ENCODE measurements at regions not wholly inside any gene's neighbourhood (a gene's known extent, or its start where the extent isn't known, plus 50 kb on each side); places are given as distances from the start of the nearest gene placed in this dataset.
"Not testable (repeated sequence)": the region's sequence is repeated elsewhere in the genome, so short reads cannot be mapped to it uniquely, and the experiment has no call there.

DNA sequence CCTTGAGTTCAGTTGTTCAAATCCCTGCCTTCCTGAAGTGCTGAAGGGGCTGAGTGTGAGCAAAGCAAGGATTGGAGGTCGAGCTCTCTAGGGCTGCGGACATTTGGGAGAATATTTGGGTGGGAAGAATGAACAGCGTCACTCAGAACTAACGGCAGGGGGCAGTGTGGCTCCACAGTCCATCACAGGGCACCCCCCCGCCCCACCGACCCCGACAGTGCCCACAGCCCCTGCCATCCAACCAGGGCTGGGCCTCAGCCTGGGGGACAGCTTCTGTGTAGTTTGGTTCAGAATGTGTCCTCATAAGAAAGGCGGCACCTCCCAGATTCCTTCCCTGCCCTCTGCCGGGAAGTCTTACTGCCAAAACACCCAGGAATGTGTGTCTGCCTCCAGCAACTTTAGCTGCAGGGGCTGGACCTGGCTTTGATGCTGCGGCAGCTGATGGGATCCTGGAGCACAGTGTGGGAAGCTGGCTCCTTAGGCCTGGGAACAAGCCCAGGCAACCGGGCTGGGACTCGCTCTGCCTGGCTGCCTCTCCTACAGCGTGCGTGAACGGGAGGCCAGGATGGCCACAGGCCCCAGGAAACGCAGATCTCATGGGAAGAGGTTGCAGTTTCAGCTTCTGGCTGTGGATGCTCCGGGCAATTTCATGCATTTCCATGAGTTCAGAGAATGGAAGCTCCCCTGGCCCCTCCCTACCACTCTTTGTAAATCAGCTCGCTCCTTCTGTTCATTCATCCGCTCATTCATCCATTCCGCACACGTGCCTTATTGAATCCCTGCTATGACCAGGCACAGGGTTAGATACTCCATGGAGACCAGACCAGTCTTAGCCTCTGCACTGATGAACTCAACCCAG, 104.9 kb upstream of the TMPRSS2 start:
- peak in 55 of 58 donors; percentile 13 to 87 (median 60) for DNase-seq

DNA sequence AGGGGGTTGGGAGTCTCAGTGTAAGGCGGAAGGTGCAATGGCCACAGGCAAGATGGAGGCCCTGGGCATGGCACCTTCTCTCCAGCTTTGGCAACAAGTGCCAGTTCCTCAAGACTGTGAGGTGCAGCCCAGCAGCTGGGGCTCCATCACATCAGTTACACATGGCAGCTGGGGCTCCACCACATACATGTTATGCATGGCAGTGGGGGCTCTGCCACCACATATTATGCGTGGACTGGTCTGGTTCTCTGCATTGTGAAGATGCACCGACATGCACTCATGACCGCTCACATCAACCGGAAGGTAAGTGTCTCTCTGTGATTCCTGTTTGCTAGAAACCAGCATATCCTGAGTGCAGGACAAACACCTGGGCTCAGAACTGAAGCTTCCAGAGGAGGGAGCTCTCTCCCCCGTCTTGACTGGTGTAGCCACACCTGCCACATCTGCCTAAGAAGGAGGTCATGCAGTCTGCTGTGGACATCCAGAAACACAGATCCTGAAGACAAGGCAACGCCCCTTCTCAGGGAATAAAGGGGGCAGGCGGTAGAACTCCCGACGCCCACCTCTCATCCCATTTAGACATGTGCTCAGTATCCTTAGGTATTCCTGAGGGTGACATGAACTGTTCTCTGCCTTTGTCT, 104.1 kb upstream of the TMPRSS2 start:
- DNase-seq, result no peak

DNA sequence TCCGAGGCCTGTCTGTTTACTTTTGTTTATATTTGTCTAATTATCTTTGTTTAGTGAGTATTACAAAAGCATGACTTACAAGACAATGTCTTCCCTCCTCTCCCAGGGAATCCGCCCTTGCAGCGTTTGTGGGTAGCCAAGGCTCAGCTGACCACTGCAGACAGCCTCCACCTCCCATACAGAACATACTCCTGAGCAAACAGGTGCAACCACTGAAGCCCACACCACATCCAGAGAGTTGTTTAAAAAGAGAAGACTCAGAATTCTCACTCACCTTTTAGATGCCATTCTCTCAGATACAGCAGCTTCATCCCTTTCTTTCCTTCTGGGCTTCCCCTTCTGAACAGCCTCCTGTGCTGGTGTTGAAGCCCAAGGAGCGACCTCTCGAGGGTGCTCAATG, 103.5 kb upstream of the TMPRSS2 start:
- no peak for DNase-seq

DNA sequence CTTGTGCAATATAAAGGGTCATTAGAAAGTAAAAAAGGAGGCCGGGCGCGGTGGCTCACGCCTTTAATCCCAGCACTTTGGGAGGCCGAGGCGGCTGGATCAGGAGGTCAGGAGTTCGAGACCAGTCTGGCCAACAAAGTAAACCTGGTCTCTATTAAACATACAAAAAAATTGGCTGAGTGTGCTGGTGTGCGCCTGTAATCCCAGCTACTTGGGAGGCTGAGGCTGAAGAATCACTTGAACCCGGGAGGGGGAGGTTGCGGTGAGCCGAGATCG, 102.8 kb upstream of the TMPRSS2 start:
- DNase-seq, result not testable (repeated sequence)

DNA sequence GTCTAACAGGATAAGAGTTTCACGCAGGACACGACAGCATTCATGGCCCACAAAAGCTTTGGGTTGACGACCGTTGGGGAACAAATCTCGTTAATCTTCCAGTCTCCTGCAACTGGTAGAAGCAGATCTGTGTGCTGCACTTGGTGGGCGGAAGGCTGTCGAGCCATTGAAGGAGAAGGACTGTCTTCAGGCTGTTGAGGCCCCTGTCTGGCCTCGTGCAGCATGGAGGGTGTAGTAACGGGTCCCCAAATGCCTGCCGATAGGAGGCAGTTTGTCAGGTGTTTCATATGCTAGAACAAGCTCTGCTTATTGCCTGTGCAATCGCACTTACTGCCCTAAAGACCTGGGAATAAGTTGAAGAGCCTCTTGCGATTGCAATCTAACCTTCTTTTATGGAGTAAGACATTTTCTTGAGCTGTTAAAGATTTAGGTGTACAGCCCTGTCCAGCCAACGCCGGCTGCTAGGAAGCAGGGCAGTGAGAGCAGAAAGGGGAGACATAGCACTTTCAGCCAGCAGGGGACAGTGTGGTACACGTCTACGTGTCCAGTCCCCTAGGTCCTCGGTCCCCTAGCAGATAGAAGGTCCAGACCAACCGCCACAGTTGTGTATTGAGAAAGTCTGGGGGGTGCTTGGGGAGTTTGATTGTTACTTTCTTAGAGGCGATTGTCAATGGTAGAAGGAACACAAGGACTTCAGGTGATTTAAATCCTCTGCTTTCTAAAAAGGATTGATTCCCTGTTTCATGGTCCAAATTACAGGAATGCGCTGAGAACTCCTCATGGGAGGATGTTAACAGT, 102.3 kb upstream of the TMPRSS2 start:
- peak in 23 of 58 donors; percentile 4 to 56 (median 21) for DNase-seq

DNA sequence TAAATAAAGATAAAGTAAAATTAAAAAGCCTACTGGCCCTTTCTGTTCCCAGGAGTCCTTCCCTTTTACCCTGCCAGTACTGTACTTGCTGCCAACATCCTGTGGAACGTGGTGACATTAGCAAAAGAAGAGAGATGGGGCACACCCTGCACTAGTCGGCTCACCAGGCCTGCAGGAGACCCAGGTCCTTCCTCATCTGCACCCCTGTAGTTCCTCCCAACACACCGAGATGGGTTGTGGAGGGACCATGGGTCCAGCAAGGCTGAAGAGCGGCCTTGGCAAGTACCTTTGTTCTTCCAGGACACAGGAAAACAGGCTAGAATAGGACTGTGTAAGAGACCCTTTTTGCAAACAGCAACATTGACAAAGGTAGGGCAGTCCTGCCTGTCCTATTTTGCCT, 98.7 kb upstream of the TMPRSS2 start:
- DNase-seq, result no peak

DNA sequence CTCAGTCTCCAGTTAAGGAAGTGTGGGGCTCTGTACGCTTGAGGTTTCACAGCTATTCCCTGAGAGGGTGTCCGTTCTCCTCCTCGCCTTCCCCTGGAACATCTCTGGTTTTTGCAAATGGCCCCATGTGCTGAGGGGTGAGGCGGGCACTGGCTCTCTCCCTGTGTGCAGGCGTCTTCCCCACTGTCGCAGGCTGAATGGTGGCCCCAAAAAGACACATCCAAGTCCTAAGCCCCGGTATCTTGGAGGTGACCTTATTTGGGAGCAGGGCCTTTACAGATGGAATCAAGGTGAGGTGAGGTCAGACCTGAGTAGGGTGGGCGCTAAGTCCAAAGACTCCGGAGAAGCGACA, 98.0 kb upstream of the TMPRSS2 start:
- DNase-seq, result no peak

DNA sequence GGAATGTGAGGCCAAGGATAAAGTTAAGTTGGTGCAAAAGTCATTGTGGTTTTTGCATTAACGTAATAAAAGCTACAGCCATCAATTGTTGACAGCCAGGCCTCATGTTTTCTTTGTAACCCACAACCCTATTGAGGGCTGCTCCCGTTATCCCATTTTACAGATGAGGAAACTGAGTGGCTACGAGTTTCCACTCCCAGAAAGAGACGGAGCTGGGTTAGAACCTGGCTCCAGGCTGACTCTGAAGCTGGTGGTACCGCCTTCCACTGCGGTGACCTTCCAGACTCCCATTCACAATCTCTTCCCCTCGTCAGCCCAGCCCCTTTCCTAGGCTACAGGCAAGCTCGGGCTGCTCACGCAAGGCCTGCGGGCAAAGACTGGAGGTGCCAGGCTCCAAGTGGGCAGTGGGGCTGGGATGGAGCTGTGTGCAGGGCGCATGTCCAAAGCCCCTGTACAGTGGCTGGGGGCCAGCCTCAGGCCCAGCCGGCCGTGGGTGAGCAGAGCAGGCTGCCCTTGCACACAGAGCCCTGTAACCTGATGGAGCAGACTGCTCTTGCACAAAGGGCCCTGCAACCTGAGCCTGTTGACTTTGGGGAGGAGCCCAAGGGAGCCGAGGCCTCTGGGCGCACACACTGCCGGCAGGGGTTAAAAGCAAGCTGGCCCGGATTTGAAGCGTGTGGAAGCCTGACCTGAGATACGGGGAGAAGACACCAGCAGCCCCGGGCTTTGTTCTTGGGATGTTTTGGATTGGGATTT, 97.4 kb upstream of the TMPRSS2 start:
- DNase-seq, result no peak

DNA sequence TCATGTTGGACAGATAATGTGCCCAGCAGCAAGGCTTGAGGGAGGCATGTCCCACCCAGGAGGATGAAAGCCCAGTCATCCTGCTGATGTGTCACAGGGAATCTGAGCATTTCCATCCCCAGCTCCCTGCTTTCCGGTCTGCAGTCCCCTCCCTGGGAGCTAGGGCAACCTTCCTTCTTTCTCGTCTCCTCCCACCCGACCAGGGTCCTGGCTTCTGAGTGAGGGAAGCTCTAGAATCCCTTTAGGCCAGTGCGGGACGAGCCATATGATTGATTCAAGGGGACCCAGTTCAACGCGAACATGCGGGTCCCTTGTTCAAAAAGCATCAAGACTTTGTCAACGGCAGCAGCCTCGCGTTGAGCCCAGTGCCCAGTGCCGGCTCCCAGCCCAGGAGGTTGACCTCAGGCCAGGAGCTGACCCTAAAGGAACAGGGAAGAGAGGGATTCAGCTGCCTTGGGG, 96.7 kb upstream of the TMPRSS2 start:
- no peak for DNase-seq

DNA sequence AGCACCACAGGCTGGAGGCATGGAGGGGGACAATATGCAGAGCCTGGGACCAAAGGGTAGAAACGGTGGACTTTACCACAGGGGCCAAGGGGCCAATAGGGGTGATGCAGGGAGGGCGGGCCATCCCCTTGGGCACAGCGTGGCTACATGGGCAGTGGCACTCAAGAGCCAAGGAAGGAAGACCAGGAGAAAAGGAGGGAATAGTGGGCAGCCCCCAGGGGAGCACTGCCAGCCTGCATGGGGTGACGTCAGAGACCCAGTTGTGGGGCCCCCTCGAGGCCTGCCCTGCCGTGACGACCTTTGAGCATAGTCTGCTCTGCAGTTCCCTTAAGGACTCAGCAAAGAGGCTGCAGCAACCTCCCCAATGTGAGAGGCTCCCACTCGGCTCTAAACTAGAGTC, 95.5 kb upstream of the TMPRSS2 start:
- DNase-seq, result no peak

DNA sequence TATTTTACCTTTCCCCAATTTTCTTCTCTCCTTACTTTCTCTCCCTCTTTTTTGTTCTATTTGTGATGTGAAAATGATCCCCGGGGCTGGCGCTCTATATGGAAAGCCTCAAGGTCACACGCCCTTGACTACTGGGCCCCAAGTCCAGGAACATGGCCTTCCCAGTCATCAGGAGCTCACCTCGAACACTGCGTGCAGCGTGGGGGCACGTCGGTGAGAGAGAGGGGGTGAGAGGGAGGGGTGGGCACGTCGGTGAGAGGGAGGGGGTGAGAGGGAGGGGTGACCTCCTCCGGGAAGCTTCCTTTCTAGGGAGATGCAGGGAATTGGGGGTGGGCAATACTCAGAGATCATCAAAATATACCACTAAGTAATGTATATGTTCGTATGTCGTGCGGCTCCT, 94.6 kb upstream of the TMPRSS2 start:
- no peak for DNase-seq

DNA sequence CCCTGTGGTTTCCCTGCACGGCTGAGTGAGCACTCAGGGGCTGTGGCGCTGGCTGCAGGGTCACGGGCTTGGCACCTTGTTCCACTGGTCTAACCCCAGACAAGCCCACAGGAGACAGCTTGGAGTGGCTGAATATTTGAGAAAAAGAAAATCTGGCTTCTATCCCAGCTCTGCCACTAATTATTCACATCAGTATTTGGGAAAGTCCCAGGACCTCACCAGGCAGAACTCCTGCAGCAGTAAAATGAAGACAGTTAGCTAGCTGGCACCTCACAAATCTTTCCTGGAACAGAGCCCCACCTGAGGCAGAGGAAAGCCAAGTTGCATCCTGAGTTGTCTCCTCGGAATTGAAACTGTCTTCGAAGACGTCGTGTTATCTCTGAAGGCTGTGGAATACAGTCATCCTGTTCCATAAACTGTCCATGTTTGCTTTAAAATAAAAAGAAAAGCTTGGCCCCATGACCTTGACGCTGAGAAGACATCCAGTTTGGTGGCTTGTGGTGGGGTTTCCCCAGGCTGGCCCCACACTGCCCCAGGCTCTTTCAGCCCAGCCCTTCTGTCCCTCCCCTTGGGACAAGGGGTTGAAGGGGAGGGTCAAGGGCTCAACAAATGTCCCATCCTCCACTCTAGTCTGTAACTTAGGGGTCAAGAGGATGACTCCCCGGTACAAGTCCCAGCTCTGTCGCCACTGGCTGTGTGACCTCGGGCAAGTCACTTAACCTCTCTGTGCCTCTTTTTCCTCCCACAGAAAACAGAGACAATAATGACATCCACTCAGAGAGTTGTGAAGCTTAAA, 93.8 kb upstream of the TMPRSS2 start:
- DNase-seq, result no peak

DNA sequence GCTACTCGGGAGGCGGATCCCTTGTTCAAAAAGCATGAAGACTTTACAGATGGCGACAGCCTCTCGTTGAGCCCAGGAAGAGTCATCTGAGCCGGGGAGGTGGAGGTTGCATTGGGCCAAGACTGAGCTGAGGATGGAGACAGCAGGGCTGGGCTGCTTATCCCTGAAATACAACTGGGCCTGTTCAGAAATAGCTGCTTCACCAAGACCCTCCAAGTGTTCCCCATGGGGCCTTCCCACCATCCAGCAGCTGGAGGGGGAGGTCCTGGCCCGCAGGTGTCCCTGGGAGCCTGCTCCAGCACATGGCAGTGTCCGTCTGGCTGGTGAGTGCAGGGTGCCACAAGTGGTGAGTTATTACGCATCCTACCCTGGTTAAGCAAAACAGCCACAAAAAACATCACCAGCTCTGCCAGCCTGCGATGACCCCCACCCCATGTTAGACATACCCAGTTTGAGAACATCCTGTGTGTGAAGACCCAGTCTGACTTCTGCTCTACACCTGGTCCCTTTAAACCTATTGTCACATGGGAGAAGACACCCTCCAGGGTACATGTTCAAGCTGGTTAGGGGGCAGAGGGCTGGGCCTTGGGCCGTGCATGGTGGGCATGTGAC, 93.1 kb upstream of the TMPRSS2 start:
- peak in 1 of 58 donors; percentile 6 for DNase-seq

DNA sequence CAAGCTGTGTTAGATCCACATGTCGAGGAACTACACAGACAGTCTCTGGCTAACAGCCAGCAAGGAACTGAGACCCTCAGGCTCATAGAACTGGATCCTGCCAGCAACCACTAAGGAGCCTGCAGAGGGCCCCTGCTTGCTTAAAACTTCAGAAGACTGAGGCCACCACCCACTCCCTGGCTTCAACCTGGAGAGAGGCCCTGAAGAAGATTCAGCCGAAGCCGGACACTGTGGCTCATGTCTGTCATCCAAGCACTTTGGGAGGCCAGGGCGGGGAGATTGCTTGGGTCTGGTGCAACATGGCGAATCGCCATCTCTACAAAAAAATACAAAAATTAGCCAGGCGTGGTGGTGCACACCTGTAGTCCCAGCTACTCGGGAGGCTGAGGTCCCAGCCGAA, 92.6 kb upstream of the TMPRSS2 start:
- no peak for DNase-seq

DNA sequence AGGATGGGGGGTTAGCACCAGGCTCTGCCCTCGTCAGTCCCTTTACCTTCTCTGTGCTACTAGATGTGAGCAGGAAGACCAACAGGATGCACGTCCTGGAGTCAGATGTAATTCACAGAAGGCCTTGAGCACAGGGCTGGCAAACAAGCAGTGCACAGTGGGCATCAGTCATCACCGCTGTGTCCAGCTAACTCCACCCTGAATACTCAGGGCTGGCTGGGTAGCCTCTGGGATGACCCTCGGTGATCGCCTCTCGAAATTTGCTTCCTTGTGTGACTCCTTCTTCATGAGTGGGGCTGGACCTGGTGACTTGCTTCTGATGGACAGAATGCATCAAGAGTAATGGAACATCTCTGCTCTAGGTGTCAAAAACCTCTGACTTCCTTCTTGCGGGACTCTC, 92.2 kb upstream of the TMPRSS2 start:
- no peak for DNase-seq

DNA sequence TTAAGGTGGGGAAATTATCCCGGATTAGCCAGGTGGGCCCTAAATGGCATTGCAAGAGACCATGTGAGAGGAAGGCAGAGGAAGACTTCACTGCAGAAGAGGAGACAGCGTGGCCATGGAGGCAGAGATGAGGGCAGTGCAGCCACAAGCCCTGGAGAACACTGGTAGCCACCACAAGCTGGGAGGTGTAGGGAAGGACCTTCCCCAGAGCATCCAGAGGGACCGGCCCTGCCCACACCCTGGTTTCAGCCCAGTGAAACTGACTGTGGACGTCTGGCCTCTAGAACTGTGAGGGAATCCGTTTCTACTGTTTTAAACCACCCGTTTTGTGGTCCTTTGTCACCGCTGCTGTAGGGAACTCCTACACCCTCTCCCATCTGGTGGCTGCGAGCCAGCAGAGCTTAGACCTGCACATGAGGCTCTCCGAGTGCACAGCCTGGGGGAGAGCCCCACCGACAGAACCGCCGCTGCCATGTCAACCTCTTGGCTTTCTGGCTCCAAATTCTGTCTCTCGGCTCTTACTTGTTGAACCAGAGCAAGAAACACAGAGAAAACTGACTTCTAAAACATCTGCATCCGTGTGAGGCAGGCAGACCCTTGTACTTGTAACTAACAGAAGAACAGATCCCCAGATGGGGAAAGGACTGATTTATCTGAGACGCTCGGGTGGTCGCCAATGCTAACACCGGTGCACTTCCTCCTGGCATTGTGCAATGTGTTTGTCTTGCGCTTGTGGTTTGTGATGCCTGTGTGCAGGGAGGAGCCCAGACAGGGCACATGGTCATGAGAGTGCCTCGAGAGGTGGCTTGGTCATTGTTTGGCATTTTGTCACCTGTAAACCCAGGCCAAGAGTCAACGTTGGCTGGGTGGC, 90.8 kb upstream of the TMPRSS2 start:
- no peak for DNase-seq

DNA sequence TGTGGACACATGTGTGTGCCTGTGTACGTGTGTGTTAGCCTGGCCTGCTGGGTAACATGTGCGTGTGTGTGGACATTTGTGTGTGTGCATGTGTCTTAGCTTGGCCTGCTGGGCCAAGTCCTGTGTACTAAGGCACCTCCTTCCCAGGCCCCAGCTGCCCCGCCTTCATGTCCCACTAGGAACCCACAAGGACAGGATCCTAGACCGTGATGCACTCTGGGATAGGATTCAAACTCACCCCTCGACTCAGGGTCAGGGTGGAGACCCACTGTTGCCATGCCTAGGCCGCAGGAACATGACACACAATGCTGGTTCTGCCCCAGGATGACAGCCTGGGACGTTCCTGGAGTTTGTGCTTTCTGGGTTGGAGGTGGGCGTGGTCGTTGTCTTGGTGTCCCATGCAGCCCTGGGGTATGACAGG, 89.9 kb upstream of the TMPRSS2 start:
- DNase-seq, result no peak

DNA sequence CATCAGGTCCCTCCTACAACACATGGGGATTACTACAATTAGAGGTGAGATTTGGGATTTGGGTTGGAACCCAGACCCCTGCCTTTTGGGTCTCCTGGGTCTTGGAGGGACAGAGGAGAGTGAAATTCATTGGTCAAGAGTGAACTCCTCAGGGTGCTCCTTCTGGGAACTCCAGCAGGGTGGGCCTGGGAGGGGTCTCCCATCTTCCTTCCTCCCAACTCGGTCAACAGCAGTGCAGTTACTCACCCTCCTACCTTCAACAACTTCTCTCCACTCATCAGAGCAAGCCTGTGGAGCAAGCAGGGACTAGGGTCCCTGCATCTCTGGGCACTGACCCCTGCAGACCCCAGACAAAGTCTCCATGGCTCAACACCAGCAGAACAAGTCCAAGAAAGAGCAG, 89.3 kb upstream of the TMPRSS2 start:
- DNase-seq, result no peak

DNA sequence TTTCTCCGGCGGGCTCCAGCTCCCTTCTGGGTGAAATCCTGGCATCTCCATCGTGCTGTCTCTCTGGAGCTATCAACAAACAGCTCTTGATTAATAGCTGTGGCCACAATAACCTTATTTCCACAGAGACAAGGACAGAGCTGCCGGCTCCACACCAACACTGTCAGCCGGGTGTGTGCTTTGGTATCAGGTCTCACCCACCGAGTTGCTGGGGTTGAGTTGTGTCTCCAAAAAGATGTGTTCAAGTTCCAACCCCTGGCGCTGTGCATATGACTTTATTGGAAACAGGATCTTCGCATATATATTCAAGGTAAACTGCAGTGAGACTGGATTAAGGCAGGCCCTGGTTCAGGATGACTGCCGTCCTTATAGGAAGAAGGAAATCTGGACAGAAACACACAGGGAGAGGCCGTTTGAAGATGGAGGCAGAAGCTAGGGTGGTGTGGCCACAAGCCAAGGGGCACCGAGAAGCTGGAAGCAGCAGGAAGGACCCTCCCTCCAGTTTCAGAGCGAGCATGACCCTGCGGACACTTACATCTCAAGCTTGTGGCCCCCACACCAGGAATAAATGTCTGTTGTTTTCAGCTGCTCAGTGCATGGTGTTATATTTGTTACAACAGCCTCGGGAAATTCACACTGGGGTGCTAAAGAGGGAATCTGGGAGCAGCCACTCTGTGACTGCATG, 88.4 kb upstream of the TMPRSS2 start:
- DNase-seq, result no peak
